ENCODE measurements at regions not wholly inside any gene's neighbourhood (a gene's known extent, or its start where the extent isn't known, plus 50 kb on each side); places are given as distances from the start of the nearest gene placed in this dataset.

DNA sequence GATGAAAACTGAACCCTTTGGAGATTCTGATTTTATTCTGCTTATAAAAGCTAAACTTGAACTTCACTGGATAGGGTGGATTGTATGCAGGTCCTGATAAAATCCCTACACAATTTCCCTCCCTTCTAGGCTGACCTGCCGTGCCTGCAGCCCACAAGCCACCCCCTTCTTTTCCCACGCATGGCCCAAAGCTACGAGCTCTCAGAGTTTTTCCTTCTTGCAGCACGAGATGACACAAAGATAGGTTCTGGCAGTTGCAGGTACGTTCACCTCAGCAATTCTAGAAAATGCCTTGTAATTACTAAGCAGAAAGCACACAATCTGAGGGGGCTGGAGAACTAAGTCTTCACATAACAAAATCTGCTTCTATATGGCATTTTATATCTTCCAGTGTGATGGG, 110.6 kb upstream of the ATP8B1 start:
- 91% methylated on average over 5 of the region's 5 CpGs for WGBS (ENCODE audit: missing lambda C conversion rate)
- no peak overlapping the region for H3K4me3 ChIP-seq
- no peak overlapping the region for H3K4me2 ChIP-seq
- H3K4me1 ChIP-seq, result peaks cover 8% of the 10 kb centered on the region; the same call in 1 of the 3 replicates
- H3K9me3 ChIP-seq, result no peaks in the 10 kb centered on the region
- FAIRE-seq, result no peak
- no peak for DNase-seq (ENCODE audit: low read depth in 1 of 2, low spot score in 1 of 2)
- ChIA-PET CTCF (interaction anchor here (0.7 kb wide), 1 partner anchor 303 kb away, joined by 3 read pairs; no protein-coding TSS in a partner anchor), POLR2A (no interaction called here)
- H3K27ac ChIP-seq, result no peak overlapping the region
- no peak for ATAC-seq
- no peak for TF ChIP-seq RFX5 (IDR thresholded peaks at IDR 0.05)
- TF ChIP-seq, protein P1, sequence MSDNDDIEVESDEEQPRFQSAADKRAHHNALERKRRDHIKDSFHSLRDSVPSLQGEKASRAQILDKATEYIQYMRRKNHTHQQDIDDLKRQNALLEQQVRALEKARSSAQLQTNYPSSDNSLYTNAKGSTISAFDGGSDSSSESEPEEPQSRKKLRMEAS (IDR thresholded peaks at IDR 0.05), result no peak
- no peak for TF ChIP-seq JUNB (IDR thresholded peaks at IDR 0.05)
- TF ChIP-seq CHD2 (IDR thresholded peaks at IDR 0.05; ENCODE audit: low read length, partially characterized antibody), result no peak
- no peak for TF ChIP-seq GATA3 (IDR thresholded peaks at IDR 0.05; ENCODE audit: borderline replicate concordance)
- no peak for TF ChIP-seq EP300 (IDR thresholded peaks at IDR 0.05)
- no peak for TF ChIP-seq CBX2 (IDR thresholded peaks at IDR 0.05; ENCODE audit: borderline replicate concordance, low read depth)
- TF ChIP-seq MYC (IDR thresholded peaks at IDR 0.05; ENCODE audit: borderline replicate concordance, low read length), result no peak
- TF ChIP-seq POLR2AphosphoS2 (conservative IDR thresholded peaks at IDR 0.05; ENCODE audit: low read length), result no peak

DNA sequence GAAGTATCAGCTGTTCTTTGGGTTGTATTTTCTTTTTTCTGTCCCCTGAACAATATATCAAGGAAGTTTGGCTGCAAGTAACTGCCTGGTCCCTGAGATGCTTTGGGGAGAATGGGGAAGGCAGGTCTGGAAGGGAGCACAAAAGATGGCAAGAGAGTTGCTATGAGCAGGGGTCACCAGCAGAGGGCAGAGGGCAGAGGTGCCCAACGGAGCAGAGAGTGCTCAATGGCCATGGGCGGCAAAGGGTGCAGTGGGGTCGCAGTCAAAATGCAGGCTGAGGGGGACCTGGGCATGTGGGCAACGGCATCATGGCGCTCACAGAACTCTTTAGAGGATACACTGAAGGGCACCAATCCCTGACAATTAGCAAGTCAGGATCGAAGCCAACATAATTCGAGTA, 107.7 kb upstream of the ATP8B1 start:
- ATAC-seq (peak in 1 of 2 experiments; percentile 65; a peak in 3 of 6 replicates), DNase-seq (ENCODE audit: low read depth in 1 of 2, low spot score in 1 of 2) (peak in 1 of 2 experiments; percentile 21), FAIRE-seq (no peak)
- CTCF ChIA-PET, result interaction anchor here (0.7 to 1.9 kb wide), 7 partner anchors 9 to 271 kb away, joined by 3 to 7 read pairs (median 3); no protein-coding TSS in a partner anchor
- Histone ChIP-seq H3K9me3 (no peaks in the 10 kb centered on the region), H3K27ac (peak overlapping the region in 1 of 2 experiments; percentile 70; a peak in 2 of 6 replicates), H3K4me1 (peaks cover 13% of the 10 kb centered on the region; the same call in 1 of the 3 replicates), H3K4me2 (no peak overlapping the region), H3K4me3 (no peak overlapping the region)
- 82% methylated on average over 7 of the region's 7 CpGs for WGBS (ENCODE audit: missing lambda C conversion rate)
- TF ChIP-seq TFCP2L1 (CRISPR knock-in tag; IDR thresholded peaks at IDR 0.05) (no peak), RNF2 (IDR thresholded peaks at IDR 0.05; ENCODE audit: borderline replicate concordance, low read depth) (no peak), JUN (IDR thresholded peaks at IDR 0.05) (no peak), ZSCAN20 (CRISPR knock-in tag; IDR thresholded peaks at IDR 0.05) (no peak)
- TF ChIP-seq, protein P2, sequence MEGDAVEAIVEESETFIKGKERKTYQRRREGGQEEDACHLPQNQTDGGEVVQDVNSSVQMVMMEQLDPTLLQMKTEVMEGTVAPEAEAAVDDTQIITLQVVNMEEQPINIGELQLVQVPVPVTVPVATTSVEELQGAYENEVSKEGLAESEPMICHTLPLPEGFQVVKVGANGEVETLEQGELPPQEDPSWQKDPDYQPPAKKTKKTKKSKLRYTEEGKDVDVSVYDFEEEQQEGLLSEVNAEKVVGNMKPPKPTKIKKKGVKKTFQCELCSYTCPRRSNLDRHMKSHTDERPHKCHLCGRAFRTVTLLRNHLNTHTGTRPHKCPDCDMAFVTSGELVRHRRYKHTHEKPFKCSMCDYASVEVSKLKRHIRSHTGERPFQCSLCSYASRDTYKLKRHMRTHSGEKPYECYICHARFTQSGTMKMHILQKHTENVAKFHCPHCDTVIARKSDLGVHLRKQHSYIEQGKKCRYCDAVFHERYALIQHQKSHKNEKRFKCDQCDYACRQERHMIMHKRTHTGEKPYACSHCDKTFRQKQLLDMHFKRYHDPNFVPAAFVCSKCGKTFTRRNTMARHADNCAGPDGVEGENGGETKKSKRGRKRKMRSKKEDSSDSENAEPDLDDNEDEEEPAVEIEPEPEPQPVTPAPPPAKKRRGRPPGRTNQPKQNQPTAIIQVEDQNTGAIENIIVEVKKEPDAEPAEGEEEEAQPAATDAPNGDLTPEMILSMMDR (IDR thresholded peaks at IDR 0.05), result peak; percentile 14; the same call in 1 of the 3 replicates
- POLR2A ChIA-PET, result no interaction called here

DNA sequence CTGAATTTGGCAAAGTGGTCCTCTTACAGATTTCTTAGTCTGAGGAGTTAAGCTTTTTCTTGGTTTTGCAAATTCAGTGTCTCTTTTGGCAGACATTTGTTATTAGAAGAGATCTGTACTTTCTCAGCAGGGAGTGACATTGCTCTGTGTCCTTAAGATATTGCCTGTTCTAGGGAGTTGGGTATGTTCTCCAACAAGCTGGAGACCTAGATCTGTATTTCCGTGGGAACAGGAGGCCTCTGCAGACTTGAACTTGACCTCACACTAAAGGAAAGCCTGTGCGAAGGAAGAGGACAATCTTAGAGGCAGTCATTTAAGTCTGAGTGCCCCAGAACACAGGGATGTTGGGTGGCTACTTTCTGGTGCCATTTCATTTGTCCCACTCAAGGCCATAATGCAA, 107.0 kb upstream of the ATP8B1 start:
- DNase-seq (ENCODE audit: low read depth in 1 of 2, low spot score in 1 of 2) (no peak), FAIRE-seq (no peak), ATAC-seq (no peak)
- 89% methylated on average over 2 of the region's 2 CpGs for WGBS (ENCODE audit: missing lambda C conversion rate)
- CTCF ChIA-PET, result interaction anchor here (0.7 to 1.5 kb wide), 3 partner anchors 8 to 272 kb away, joined by 3 read pairs; no protein-coding TSS in a partner anchor
- Histone ChIP-seq H3K4me2 (no peak overlapping the region), H3K9me3 (no peaks in the 10 kb centered on the region), H3K4me1 (peaks cover 13% of the 10 kb centered on the region; the same call in 1 of the 3 replicates), H3K4me3 (no peak overlapping the region), H3K27ac (peak overlapping the region; percentile 3 to 70; a peak in 4 of 6 replicates)
- TF ChIP-seq FOSB (CRISPR knock-in tag; IDR thresholded peaks at IDR 0.05), result no peak
- no peak for TF ChIP-seq EHF (CRISPR knock-in tag; IDR thresholded peaks at IDR 0.05)
- no peak for TF ChIP-seq TFCP2L1 (CRISPR knock-in tag; IDR thresholded peaks at IDR 0.05)
- no peak for TF ChIP-seq NPAS2 (CRISPR knock-in tag; IDR thresholded peaks at IDR 0.05; ENCODE audit: borderline replicate concordance)
- TF ChIP-seq POLR2A (IDR thresholded peaks at IDR 0.05; ENCODE audit: low read length), result no peak
- TF ChIP-seq NR3C1 (IDR thresholded peaks at IDR 0.05), result no peak
- no peak for TF ChIP-seq HEYL (CRISPR knock-in tag; IDR thresholded peaks at IDR 0.05)
- no peak for TF ChIP-seq PHF8 (IDR thresholded peaks at IDR 0.05; ENCODE audit: borderline replicate concordance, low read depth)
- POLR2A ChIA-PET, result no interaction called here

Measured in A549 (cell line).